ENCODE measurements at regions not wholly inside any gene's neighbourhood (a gene's known extent, or its start where the extent isn't known, plus 50 kb on each side); places are given as distances from the start of the nearest gene placed in this dataset.
"Not testable (repeated sequence)": the region's sequence is repeated elsewhere in the genome, so short reads cannot be mapped to it uniquely, and the experiment has no call there.

DNA sequence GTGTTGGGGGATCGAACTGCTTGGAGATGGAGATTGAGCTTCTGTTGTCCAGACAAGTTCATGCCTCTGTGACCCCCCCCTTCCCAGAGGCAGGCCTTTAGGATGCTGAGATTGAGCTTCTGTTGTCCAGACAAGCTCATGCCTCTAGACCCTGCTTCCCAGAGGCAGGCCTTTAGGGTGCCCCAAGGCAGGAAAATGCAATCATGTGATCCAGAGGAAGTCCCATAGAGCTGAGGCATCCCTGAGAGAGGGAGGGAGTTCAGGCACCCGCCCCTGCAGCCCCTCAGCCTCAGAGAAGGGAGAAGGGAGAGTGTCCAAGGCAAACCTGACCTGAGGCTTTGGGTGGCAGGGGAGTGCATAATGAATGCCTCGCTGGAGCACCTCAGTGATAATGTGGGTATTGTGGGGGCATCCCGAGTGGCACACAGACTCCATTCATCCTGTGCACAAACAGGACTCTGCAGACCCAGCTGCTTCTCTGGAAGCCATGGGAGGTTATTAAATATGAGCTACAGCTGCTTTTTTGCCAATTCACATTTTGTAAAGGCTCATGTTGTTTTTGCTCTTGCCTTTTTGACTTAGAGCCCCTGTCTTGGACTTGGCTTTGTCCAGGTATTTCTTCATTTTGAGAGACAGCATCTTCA, 182.4 kb upstream of the IRF2BP2 start:
- not testable (repeated sequence) for H3K27me3 ChIP-seq, H4K20me1 ChIP-seq, H3K9me3 ChIP-seq, H3K4me1 ChIP-seq, H3K4me2 ChIP-seq, H3K36me3 ChIP-seq, H3K9ac ChIP-seq, H3K27ac ChIP-seq, H3K4me3 ChIP-seq

DNA sequence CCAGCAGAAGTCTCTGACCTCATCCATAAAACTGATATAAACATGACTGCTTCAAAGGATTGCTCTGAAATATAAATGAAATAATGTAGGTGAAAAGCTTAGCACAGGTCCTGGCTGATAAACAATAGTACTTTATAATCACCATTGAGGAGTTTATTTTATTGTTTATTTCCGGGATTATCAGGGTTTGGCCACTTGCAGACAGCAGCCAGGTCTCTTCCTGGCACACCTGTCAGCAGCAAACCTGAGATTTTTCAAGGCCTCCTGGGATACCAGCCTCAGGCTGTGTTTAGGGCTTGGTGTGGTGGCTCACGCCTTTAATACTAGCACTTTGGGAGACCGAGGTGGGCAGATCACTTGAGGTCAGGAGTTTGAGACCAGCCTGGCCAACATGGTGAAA, 181.6 kb upstream of the IRF2BP2 start:
- H3K36me3 ChIP-seq, H3K4me1 ChIP-seq, H4K20me1 ChIP-seq, H3K9ac ChIP-seq, H3K27me3 ChIP-seq, H3K4me2 ChIP-seq, H3K9me3 ChIP-seq, H3K27ac ChIP-seq, H3K4me3 ChIP-seq: not testable (repeated sequence)

DNA sequence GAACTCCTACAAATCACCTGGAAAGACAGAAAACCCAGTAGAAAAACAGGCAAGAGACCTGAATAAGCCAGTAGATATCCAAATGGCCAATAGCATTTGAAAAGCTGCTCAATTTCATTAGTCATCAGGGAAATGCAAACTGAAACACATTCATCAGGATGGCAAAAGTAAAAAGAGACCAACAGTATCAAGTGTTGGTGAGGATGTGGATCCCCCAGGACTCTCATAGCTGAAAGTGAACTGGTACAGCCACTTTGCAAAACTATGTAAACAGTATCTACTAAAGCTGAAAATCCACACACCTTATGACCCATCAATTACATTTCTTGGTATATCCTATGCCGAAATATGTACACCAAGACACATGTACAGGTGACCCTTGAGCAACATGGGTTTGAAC, 180.4 kb upstream of the IRF2BP2 start:
- not testable (repeated sequence) for H3K4me2 ChIP-seq, H3K9me3 ChIP-seq, H4K20me1 ChIP-seq, H3K9ac ChIP-seq, H3K27me3 ChIP-seq, H3K4me3 ChIP-seq, H3K4me1 ChIP-seq, H3K27ac ChIP-seq, H3K36me3 ChIP-seq

DNA sequence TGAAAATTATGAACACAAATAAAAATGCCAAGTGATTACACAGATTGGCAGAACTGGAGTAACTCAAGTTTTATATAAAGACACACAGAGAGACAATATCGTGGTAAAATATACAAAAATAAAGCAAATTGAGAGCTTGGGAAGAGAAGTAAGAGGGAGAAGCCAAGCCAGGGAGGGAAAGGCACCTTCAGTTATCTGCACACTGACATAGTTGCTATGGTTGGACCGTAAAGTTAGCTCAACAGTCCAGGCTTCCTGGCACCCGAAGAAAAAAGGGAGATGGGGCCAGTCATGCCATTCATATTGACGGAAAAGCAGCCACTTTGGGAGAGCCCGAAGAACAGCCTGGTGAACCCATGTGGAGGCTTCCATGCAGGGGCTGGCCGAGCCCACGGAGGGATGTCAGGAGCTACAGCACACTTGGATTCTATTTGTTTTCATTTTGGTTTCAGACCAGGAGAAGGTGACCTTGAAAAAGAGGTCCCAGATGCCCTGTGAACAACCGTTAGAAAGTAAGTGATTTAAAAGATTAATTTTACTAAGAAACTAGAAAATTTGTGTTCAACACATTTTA, 177.1 kb upstream of the IRF2BP2 start:
- not testable (repeated sequence) for H3K9ac ChIP-seq, H4K20me1 ChIP-seq, H3K4me1 ChIP-seq, H3K9me3 ChIP-seq, H3K27ac ChIP-seq, H3K36me3 ChIP-seq, H3K4me3 ChIP-seq, H3K27me3 ChIP-seq, H3K4me2 ChIP-seq

DNA sequence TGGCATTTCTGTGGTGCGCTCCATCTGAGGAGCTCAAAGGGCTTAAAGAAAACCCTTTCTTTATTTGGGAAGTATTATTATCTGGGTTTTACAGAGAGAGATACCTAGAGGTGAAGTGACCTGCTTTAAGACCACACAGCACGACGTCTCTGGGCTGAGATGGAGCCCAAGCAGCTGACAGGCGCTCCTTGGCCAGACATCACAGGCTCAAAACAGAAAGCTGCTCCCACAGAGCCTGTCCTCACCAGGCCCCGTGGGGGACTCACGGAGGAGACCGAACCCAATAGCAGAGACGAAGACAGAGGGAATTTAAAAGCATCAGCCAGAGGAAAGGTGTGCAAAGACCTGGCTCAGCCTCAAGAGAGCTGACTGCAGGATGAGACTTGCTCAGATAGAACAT, 175.9 kb upstream of the IRF2BP2 start:
- not testable (repeated sequence) for H3K4me3 ChIP-seq, H3K27ac ChIP-seq, H3K4me2 ChIP-seq, H3K9ac ChIP-seq, H3K4me1 ChIP-seq, H3K36me3 ChIP-seq, H3K9me3 ChIP-seq, H3K27me3 ChIP-seq, H4K20me1 ChIP-seq

DNA sequence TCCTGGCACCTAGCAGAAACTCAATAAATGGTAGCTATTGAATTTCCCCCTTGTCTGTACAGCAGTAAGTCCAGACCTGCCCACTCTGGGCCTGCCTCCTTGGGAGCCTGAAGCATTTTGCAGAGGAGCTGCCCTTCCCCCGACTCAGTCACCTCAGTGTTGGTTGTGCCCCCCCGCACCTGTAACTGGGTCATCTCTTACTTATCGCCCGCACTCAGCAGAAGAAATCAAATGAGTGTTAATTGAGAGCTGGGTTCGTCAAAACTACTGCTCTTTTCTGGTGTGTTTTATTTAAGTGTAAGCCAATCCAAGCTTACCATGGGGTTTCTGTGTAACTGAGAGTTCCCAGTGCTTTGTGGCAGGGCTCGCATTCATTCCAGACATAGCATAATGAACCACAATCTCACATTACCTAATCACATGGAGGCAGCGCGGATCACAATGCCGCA, 175.5 kb upstream of the IRF2BP2 start:
- not testable (repeated sequence) for H3K9me3 ChIP-seq, H3K4me2 ChIP-seq, H4K20me1 ChIP-seq, H3K27ac ChIP-seq, H3K9ac ChIP-seq, H3K4me1 ChIP-seq, H3K4me3 ChIP-seq, H3K36me3 ChIP-seq, H3K27me3 ChIP-seq

DNA sequence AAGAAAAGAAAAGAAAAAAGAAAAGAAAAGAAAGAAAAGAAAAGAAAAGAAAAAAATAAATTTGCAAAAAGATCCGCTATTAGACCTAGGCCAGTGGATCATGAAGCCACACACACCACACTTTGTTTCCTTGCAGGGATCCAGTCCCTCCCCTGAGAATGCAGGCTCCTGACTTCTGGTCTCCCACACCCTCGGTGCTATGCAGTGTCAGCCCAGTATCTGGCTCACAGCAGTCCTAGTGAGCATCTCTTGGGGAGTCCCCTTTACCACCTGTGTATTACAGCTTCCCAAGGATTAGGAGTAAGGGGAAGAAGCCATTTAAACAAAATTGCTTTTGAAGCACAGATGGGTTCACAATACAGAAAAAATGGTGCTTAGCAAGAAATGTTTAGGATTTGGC, 174.1 kb upstream of the IRF2BP2 start:
- H3K4me1 ChIP-seq, H3K4me3 ChIP-seq, H3K27me3 ChIP-seq, H4K20me1 ChIP-seq, H3K4me2 ChIP-seq, H3K9me3 ChIP-seq, H3K27ac ChIP-seq, H3K36me3 ChIP-seq, H3K9ac ChIP-seq: not testable (repeated sequence)

DNA sequence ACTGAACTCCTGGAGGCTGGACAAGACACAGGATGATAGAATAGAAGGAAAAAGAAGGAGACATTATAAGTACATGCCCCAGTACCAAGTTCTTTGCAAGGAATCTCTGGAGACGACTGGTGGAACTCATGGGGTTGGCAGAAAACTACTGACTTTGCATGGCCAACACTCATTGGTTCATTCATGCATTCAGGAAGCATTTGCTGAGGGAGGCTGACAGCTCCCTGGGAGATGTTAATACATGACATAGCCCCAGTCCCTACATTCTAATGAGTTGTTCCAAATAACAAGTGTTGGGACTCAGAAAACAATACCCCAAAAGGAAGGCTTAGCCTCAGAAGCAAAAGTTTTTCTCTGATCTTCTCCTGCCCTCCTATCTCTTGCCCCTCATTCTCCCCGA, 172.8 kb upstream of the IRF2BP2 start:
- peaks cover 13% of the 10 kb centered on the region for H3K27me3 ChIP-seq
- no peak overlapping the region for H3K4me2 ChIP-seq
- no peak overlapping the region for H3K27ac ChIP-seq
- H3K4me3 ChIP-seq: no peak overlapping the region
- no peak overlapping the region for H3K9ac ChIP-seq
- 0 out of 2 replicates have a peak, but pooled peaks cover 4% of the 10 kb centered on the region for H3K9me3 ChIP-seq
- H3K4me1 ChIP-seq: peaks cover 11% of the 10 kb centered on the region
- no peaks in the 10 kb centered on the region for H4K20me1 ChIP-seq
- H3K36me3 ChIP-seq: no peaks in the 10 kb centered on the region
- no peak for TF ChIP-seq Cebpa-rat (IDR thresholded peaks at IDR 0.05)

DNA sequence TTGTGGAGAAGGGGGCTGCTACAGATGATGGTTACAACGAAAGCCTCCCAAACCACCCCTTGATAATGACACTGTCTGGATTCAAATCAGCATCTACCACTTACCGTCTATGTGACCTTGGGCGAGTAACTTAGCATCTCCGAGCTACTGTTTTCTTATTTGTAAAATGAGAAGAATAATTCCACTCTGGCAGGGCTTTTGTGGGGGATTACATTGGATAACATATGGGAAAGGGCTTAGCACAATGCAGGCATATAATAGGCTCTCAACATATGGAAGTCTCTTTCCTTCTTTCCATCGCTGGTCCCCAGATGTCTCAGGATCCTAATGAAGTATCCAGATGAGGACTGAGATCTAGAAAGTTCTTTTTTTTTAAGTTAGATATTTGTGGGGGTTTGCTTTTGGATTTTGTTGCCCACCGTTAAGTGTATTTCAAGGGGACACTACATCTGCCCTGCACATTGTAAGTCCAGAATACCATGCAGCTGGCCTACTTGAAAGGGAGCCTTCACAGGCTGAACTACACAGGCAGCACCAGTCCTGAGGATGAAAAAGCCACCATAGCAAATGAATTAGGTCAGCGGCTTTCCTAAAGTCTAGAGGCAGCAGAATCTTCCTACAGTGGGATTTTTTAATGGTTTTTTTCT, 172.2 kb upstream of the IRF2BP2 start:
- no peak overlapping the region for H3K27ac ChIP-seq
- 0 out of 2 replicates have a peak, but pooled peaks cover 4% of the 10 kb centered on the region for H3K9me3 ChIP-seq
- H3K4me3 ChIP-seq: no peak overlapping the region
- no peaks in the 10 kb centered on the region for H4K20me1 ChIP-seq
- no peak for TF ChIP-seq Cebpa-rat (IDR thresholded peaks at IDR 0.05)
- H3K9ac ChIP-seq: no peak overlapping the region
- H3K27me3 ChIP-seq: peaks cover 18% of the 10 kb centered on the region
- peaks cover 16% of the 10 kb centered on the region for H3K4me1 ChIP-seq
- no peak overlapping the region for H3K4me2 ChIP-seq
- H3K36me3 ChIP-seq: no peaks in the 10 kb centered on the region

DNA sequence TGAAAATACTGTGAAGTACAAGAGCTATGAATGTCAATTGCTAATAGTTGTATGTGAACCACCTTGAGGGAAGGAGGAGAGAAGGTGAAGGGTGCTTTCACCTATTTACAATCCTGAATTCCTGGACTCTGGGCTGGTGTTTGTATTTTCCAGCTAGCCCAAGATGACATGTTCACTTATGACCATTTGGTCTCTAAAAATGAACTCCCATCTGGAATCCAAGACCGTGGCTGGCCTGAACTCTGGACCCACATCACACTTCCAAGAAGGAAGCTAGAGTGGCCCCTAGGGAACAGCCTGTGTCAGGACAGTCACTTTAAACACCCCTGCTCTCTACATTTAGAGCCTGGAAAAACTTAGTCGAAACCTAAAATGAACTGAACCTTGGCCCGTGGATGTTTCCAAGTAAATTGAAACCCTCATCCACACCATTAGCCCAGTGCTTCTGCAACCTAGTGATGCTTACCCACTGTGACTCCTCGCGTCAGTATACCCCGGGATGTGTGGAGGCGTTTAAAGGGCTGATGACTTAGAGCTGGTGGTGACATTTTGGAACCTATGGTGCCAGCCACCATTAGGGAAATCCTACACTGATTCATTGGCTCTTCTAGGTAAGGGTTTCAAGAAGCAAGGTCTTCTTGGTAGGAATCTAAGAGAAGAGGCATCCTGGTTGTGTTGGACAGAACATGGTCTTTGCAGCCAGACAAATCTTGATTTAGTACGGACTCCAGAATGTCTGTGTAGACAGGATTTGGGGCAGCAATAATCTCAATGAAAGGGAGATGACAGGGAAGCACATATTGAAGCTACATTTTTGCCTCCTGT, 171.5 kb upstream of the IRF2BP2 start:
- Histone ChIP-seq H3K27me3 (peaks cover 25% of the 10 kb centered on the region), H3K4me2 (no peak overlapping the region)
- no peak for TF ChIP-seq Cebpa-rat (IDR thresholded peaks at IDR 0.05)

More for the DNA sequence above, 171.5 kb upstream of the IRF2BP2 start:
- H3K9ac ChIP-seq: no peak overlapping the region
- H4K20me1 ChIP-seq: no peaks in the 10 kb centered on the region
- H3K4me1 ChIP-seq: peaks cover 16% of the 10 kb centered on the region
- H3K9me3 ChIP-seq: peaks cover 6% of the 10 kb centered on the region
- H3K36me3 ChIP-seq: no peaks in the 10 kb centered on the region
- no peak overlapping the region for H3K27ac ChIP-seq
- H3K4me3 ChIP-seq: no peak overlapping the region
